ENCODE measurements at regions not wholly inside any gene's neighbourhood (a gene's known extent, or its start where the extent isn't known, plus 50 kb on each side); places are given as distances from the start of the nearest gene placed in this dataset.

DNA sequence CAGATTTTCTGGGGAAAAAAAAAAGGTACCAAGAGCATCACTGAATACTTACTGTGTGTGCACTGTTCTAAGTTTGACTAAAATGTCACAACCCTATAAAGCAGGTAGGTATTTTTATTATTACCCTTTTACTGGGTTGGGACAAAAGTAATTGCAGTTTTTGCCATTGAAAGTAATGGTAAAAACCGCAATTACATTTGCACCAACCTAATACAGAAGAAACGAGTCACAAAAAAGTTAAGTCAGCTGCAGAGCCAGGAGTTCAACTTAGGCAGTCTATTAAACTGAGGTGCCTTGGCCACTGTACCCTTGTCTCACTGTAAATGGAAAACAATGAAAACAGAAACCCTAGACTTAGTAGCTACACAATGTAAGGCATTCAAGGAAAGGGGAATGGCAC lies 281.9 kb downstream of the SUCLA2 start:
- no peak for TF ChIP-seq POLR2A (IDR thresholded peaks at IDR 0.05)
- no peak for TF ChIP-seq CTCF (IDR thresholded peaks at IDR 0.05)
